Neural cell (in vitro differentiated cells): ENCODE measurements at regions not wholly inside any gene's neighbourhood (a gene's known extent, or its start where the extent isn't known, plus 50 kb on each side); places are given as distances from the start of the nearest gene placed in this dataset.
A peak's percentile ranks its signal among the peaks of the same experiment; 100 is the strongest.

Source experiments
- H2AFZ ChIP-seq: fragments of 200-600, 300-800 bp; sonication (generic), shearing (Covaris generic); 2 replicates; pipeline ENCODE4 v1.6.0; 2014; ENCODE audit warnings: low read depth, mild to moderate bottlenecking, antibody characterized with exemption, low read length, moderate library complexity
- H3F3A ChIP-seq: fragments of 200-600 bp; shearing (Covaris generic); 2 replicates; pipeline ENCODE4 v1.6.1; 2016; ENCODE audit warnings: mild to moderate bottlenecking, moderate library complexity, mixed read lengths, antibody characterized with exemption, low read length; ENCODE audit not compliant: insufficient read depth, poor library complexity, severe bottlenecking
- H3K27ac ChIP-seq: fragments of 200-600, 300-800 bp; sonication (generic), shearing (Covaris generic); 2 replicates; pipeline ENCODE4 v1.5.1; 2014; ENCODE audit warnings: mild to moderate bottlenecking, low read length, moderate library complexity
- H3K27me3 ChIP-seq: fragments of 300-800, 200-600 bp; sonication (generic), shearing (Covaris generic); 2 replicates; pipeline ENCODE4 v1.6.0; 2014; ENCODE audit warnings: mild to moderate bottlenecking, low read depth, low read length, moderate library complexity; ENCODE audit not compliant: insufficient read depth
- H3K36me3 ChIP-seq: fragments of 300-800, 200-600 bp; sonication (generic), shearing (Covaris generic); 2 replicates; pipeline ENCODE4 v1.5.1; 2014; ENCODE audit warnings: mild to moderate bottlenecking, antibody characterized with exemption, low read length, moderate library complexity; ENCODE audit not compliant: insufficient read depth
- H3K4me2 ChIP-seq: fragments of 300-800, 200-600 bp; sonication (generic), shearing (Covaris generic); 2 replicates; pipeline ENCODE4 v1.6.0; 2014; ENCODE audit warnings: mild to moderate bottlenecking, low read length
- H3K4me3 ChIP-seq: fragments of 300-800, 200-600 bp; sonication (generic), shearing (Covaris generic); 2 replicates; pipeline ENCODE4 v1.5.1; 2014; ENCODE audit warnings: mild to moderate bottlenecking, low read length, moderate library complexity
- H3K79me2 ChIP-seq: fragments of 200-600 bp; shearing (Covaris generic); replicated peaks from 2 replicates; pipeline ENCODE4 v1.6.0; 2014; ENCODE audit warnings: mild to moderate bottlenecking, low read length, moderate library complexity; ENCODE audit not compliant: insufficient read depth
- H3K9ac ChIP-seq: fragments of 300-800, 200-600 bp; sonication (generic), shearing (Covaris generic); 2 replicates; pipeline ENCODE4 v1.6.1; 2016; ENCODE audit warnings: mild to moderate bottlenecking, low read length, mixed read lengths
- H3K9me2 ChIP-seq: fragments of 200-600 bp; shearing (Covaris generic); 2 replicates; pipeline ENCODE4 v1.6.1; 2016; ENCODE audit warnings: mild to moderate bottlenecking, low read length, mixed read lengths; ENCODE audit not compliant: insufficient read depth
- H3K9me3 ChIP-seq: fragments of 200-600, 300-800 bp; sonication (generic), shearing (Covaris generic); 2 replicates; pipeline ENCODE4 v1.6.1; 2016; ENCODE audit warnings: mild to moderate bottlenecking, mixed run types, low read length, moderate library complexity, mixed read lengths
- H4K20me1 ChIP-seq: fragments of 200-600 bp; shearing (Covaris generic); 2 replicates; pipeline ENCODE4 v1.6.1; 2016; ENCODE audit warnings: mild to moderate bottlenecking, mixed run types; ENCODE audit not compliant: insufficient read depth
- CTCF ChIP-seq: fragments of 450-650 bp; IDR thresholded peaks from 2 replicates; pipeline ENCODE4 v1.5.1; 2014; ENCODE audit warnings: antibody characterized with exemption, mild to moderate bottlenecking, moderate library complexity; ENCODE audit not compliant: poor library complexity, severe bottlenecking
- EP300 ChIP-seq: fragments of 450-650 bp; conservative IDR thresholded peaks from 2 replicates; pipeline ENCODE4 v1.6.1; 2014; ENCODE audit warnings: antibody characterized with exemption, mild to moderate bottlenecking, moderate library complexity; ENCODE audit not compliant: poor library complexity, severe bottlenecking
- EZH2 ChIP-seq: fragments of 200-600, 300-800 bp; shearing (Covaris generic), sonication (generic); IDR thresholded peaks from 2 replicates; pipeline ENCODE4 v1.6.1; 2014; ENCODE audit warnings: antibody characterized with exemption, low read length, borderline replicate concordance, mild to moderate bottlenecking; ENCODE audit not compliant: insufficient read depth, poor library complexity, severe bottlenecking
- POLR2AphosphoS5 ChIP-seq: IDR thresholded peaks from 2 replicates; pipeline ENCODE4 v1.6.1; 2012
- RAD21 ChIP-seq: fragments of 450-650 bp; conservative IDR thresholded peaks from 2 replicates; pipeline ENCODE4 v1.6.1; 2014; ENCODE audit warnings: antibody characterized with exemption, mild to moderate bottlenecking, moderate library complexity
- REST ChIP-seq: IDR thresholded peaks from 2 replicates; pipeline ENCODE4 v1.6.1; 2012; ENCODE audit warnings: borderline replicate concordance
- TAF1 ChIP-seq: IDR thresholded peaks from 2 replicates; pipeline ENCODE4 v1.6.1; 2012; ENCODE audit warnings: low read depth

- no peaks in the 10 kb centered on the region for H3K79me2 ChIP-seq
- TF ChIP-seq REST (peak; percentile 71), EP300 (peak; percentile 93), RAD21 (peak; percentile 37), EZH2 (no peak), TAF1 (no peak), POLR2AphosphoS5 (peak; percentile 57), CTCF (no peak)
- H3K9ac ChIP-seq, result peak overlapping the region; percentile 82
- H2AFZ ChIP-seq, result peak overlapping the region; percentile 37
- no peaks in the 10 kb centered on the region for H3K9me3 ChIP-seq
- no peaks in the 10 kb centered on the region for H3K9me2 ChIP-seq
- no peaks in the 10 kb centered on the region for H3F3A ChIP-seq
- H3K4me2 ChIP-seq, result peak overlapping the region; percentile 79
- H4K20me1 ChIP-seq, result no peaks in the 10 kb centered on the region
- H3K27me3 ChIP-seq, result no peaks in the 10 kb centered on the region
- H3K4me3 ChIP-seq, result peak overlapping the region; percentile 59
- peak overlapping the region; percentile 98 for H3K27ac ChIP-seq
- no peaks in the 10 kb centered on the region for H3K36me3 ChIP-seq
These were observed 118.6 kb downstream of the CRLF2 start for GRCh38 chrX:1093586-1094421.

- H3K9me3 ChIP-seq, result no peaks in the 10 kb centered on the region
- H2AFZ ChIP-seq, result no peak overlapping the region
- no peaks in the 10 kb centered on the region for H3K36me3 ChIP-seq
- peak overlapping the region; percentile 79 for H3K4me2 ChIP-seq
- no peaks in the 10 kb centered on the region for H3K27me3 ChIP-seq
- no peaks in the 10 kb centered on the region for H3K79me2 ChIP-seq
- no peaks in the 10 kb centered on the region for H3K9me2 ChIP-seq
- H3F3A ChIP-seq, result no peaks in the 10 kb centered on the region
- H3K9ac ChIP-seq, result peak overlapping the region; percentile 82
- peak overlapping the region; percentile 59 for H3K4me3 ChIP-seq
- H3K27ac ChIP-seq, result peak overlapping the region; percentile 98
- H4K20me1 ChIP-seq, result no peaks in the 10 kb centered on the region
- TF ChIP-seq EZH2 (no peak), POLR2AphosphoS5 (peak; percentile 63)
These were observed 119.3 kb downstream of the CRLF2 start for GRCh38 chrX:1093121-1093520.
